NT2/D1 (cell line): ENCODE measurements at regions not wholly inside any gene's neighbourhood (a gene's known extent, or its start where the extent isn't known, plus 50 kb on each side); places are given as distances from the start of the nearest gene placed in this dataset.
"Not testable (repeated sequence)": the region's sequence is repeated elsewhere in the genome, so short reads cannot be mapped to it uniquely, and the experiment has no call there.

Experiments used
- SUZ12 ChIP-seq: IDR thresholded peaks from 2 replicates; pipeline ENCODE4 v1.6.1; 2011; ENCODE audit not compliant: insufficient read length, insufficient read depth; ENCODE audit errors: extremely low read depth
- YY1 ChIP-seq: IDR thresholded peaks from 2 replicates; pipeline ENCODE4 v1.6.1; 2011; ENCODE audit not compliant: insufficient read length, insufficient read depth
- ZNF274 ChIP-seq: IDR thresholded peaks from 2 replicates; pipeline ENCODE4 v1.6.1; 2011; ENCODE audit warnings: mild to moderate bottlenecking, low read depth, low read length

GRCh38 chr13:111702059-111702458 is 364.9 kb upstream of the SOX1 start:
- TF ChIP-seq YY1, SUZ12, ZNF274: not testable (repeated sequence)
